ENCODE measurements at regions not wholly inside any gene's neighbourhood (a gene's known extent, or its start where the extent isn't known, plus 50 kb on each side); places are given as distances from the start of the nearest gene placed in this dataset.

DNA sequence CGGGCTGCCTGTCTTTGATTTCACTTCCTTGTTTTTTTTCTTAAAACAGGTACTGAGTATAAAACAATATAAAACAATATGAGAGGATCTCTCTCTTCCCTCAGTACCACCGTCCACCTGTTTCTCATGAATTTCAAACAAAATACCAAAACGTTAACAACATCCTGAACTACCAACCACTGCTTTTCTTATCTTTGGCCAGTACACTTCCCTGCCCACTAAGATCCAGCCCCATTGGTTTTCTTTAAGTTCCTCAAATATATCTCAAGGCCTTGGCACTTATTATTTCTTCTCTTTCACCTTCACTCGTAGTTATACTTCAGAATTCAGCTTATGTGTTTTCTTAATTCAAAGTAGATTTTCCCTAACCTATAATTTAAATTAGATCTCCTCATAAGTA lies 370.2 kb upstream of the GRIA3 start (continued):
- TF ChIP-seq, protein P1, sequence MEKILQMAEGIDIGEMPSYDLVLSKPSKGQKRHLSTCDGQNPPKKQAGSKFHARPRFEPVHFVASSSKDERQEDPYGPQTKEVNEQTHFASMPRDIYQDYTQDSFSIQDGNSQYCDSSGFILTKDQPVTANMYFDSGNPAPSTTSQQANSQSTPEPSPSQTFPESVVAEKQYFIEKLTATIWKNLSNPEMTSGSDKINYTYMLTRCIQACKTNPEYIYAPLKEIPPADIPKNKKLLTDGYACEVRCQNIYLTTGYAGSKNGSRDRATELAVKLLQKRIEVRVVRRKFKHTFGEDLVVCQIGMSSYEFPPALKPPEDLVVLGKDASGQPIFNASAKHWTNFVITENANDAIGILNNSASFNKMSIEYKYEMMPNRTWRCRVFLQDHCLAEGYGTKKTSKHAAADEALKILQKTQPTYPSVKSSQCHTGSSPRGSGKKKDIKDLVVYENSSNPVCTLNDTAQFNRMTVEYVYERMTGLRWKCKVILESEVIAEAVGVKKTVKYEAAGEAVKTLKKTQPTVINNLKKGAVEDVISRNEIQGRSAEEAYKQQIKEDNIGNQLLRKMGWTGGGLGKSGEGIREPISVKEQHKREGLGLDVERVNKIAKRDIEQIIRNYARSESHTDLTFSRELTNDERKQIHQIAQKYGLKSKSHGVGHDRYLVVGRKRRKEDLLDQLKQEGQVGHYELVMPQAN (conservative IDR thresholded peaks at IDR 0.05), result no peak
- TF ChIP-seq, protein P2, sequence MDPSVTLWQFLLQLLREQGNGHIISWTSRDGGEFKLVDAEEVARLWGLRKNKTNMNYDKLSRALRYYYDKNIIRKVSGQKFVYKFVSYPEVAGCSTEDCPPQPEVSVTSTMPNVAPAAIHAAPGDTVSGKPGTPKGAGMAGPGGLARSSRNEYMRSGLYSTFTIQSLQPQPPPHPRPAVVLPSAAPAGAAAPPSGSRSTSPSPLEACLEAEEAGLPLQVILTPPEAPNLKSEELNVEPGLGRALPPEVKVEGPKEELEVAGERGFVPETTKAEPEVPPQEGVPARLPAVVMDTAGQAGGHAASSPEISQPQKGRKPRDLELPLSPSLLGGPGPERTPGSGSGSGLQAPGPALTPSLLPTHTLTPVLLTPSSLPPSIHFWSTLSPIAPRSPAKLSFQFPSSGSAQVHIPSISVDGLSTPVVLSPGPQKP (IDR thresholded peaks at IDR 0.05; ENCODE audit: low read depth, low read length), result no peak
- TF ChIP-seq MTA2 (IDR thresholded peaks at IDR 0.05; ENCODE audit: low read depth), result no peak

DNA sequence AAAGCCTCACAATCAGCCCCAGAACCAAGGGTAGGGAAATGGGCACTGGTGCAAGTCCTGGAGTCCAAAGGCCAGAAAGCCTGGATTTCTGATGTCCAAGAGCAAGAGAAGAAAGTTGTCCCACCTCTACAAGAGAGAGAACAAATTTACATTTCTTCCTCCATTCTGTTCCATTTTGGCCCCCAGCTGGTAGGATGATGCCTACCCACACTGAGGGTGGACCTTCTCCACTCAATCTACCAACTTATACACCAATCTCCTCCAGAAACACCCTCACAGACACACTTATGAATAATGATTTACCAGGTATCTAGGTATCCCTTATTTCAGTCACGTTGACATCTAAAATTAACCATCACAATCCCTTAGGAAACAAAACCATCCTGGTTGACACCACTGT lies 367.8 kb upstream of the GRIA3 start:
- intact Hi-C loops (cut with micrococcal nuclease; ENCODE audit: unreplicated experiment) (no loop called here), in situ Hi-C loops (cut with MboI) (no loop called here)
- H2AFZ ChIP-seq (ENCODE audit: control insufficient read depth, low read depth, low read length), result no peak overlapping the region
- no peak overlapping the region for H3K4me2 ChIP-seq (ENCODE audit: control insufficient read depth, insufficient read depth)
- H4K20me1 ChIP-seq (ENCODE audit: control insufficient read depth, insufficient read depth), result no peaks in the 10 kb centered on the region
- H3K27ac ChIP-seq (ENCODE audit: control insufficient read depth, insufficient read depth), result no peak overlapping the region
- ChIA-PET CTCF (no interaction called here), RAD21 (ENCODE audit: unreplicated experiment) (no interaction called here), POLR2A (no interaction called here), SMC1A (ENCODE audit: uncharacterized antibody, unreplicated experiment) (no interaction called here)
- BruUV-seq (replicated peaks), result no TSS peak
- H3K27me3 ChIP-seq (replicated peaks in 1 of 2; ENCODE audit: control insufficient read depth in 2 of 2, insufficient read depth in 2 of 2, low read length in 1 of 2), result no peaks in the 10 kb centered on the region
- H3K4me3 ChIP-seq, result no peak overlapping the region
- WGBS (ENCODE audit: insufficient coverage, insufficient replicate concordance, low lambda C conversion rate, missing lambda C conversion rate), result 39% methylated on average over 1 of the region's 1 CpG
- H3K36me3 ChIP-seq (ENCODE audit: control insufficient read depth in 2 of 2, insufficient read depth in 2 of 2, low read length in 1 of 2), result no peaks in the 10 kb centered on the region
- H3K79me2 ChIP-seq (ENCODE audit: control insufficient read depth, insufficient read depth, low read length), result no peaks in the 10 kb centered on the region
- ATAC-seq, result no peak
- no peaks in the 10 kb centered on the region for H3K9me3 ChIP-seq (replicated peaks; ENCODE audit: control insufficient read depth, insufficient read depth, low read length)
- H3K4me1 ChIP-seq (ENCODE audit: control insufficient read depth, insufficient read depth, low read length), result no peaks in the 10 kb centered on the region
- DNase-seq (ENCODE audit: low read depth, low spot score), result no peak
- FAIRE-seq, result no peak
- H3K9ac ChIP-seq (ENCODE audit: control insufficient read depth, insufficient read depth, low read length), result no peak overlapping the region
- TF ChIP-seq, protein P3, sequence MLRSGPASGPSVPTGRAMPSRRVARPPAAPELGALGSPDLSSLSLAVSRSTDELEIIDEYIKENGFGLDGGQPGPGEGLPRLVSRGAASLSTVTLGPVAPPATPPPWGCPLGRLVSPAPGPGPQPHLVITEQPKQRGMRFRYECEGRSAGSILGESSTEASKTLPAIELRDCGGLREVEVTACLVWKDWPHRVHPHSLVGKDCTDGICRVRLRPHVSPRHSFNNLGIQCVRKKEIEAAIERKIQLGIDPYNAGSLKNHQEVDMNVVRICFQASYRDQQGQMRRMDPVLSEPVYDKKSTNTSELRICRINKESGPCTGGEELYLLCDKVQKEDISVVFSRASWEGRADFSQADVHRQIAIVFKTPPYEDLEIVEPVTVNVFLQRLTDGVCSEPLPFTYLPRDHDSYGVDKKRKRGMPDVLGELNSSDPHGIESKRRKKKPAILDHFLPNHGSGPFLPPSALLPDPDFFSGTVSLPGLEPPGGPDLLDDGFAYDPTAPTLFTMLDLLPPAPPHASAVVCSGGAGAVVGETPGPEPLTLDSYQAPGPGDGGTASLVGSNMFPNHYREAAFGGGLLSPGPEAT (IDR thresholded peaks at IDR 0.05; ENCODE audit: low read depth), result no peak
- TF ChIP-seq HSF1 (IDR thresholded peaks at IDR 0.05; ENCODE audit: low read depth, low read length) (no peak), FOS (IDR thresholded peaks at IDR 0.05; ENCODE audit: borderline replicate concordance, extremely low read depth, insufficient read length) (no peak), PAX5 (IDR thresholded peaks at IDR 0.05; ENCODE audit: borderline replicate concordance, low read depth, low read length) (no peak), TAF1 (IDR thresholded peaks at IDR 0.05; ENCODE audit: borderline replicate concordance, low read depth, low read length) (no peak), CEBPB (IDR thresholded peaks at IDR 0.05; ENCODE audit: borderline replicate concordance in 1 of 2, low read depth in 2 of 2, low read length in 2 of 2) (no peak), SP1 (IDR thresholded peaks at IDR 0.05; ENCODE audit: low read depth, low read length) (no peak), ASH2L (IDR thresholded peaks at IDR 0.05; ENCODE audit: borderline replicate concordance, low read depth) (no peak), NR2F1 (conservative IDR thresholded peaks at IDR 0.05) (no peak), MEF2A (IDR thresholded peaks at IDR 0.05; ENCODE audit: insufficient read depth, low read depth, low read length) (no peak), MYC (IDR thresholded peaks at IDR 0.05; ENCODE audit: insufficient read depth, insufficient read length, insufficient replicate concordance, low read length, severe bottlenecking) (no peak), NR2C2 (IDR thresholded peaks at IDR 0.05; ENCODE audit: borderline replicate concordance, control insufficient read depth, insufficient read length, low read depth) (no peak), POLR2AphosphoS5 (IDR thresholded peaks at IDR 0.05; ENCODE audit: low read length) (no peak)
- TF ChIP-seq, protein P2 (IDR thresholded peaks at IDR 0.05; ENCODE audit: low read depth, low read length), result no peak

Measured in GM12878 (cell line).